GM18909 (cell line): ENCODE measurements at regions not wholly inside any gene's neighbourhood (a gene's known extent, or its start where the extent isn't known, plus 50 kb on each side); places are given as distances from the start of the nearest gene placed in this dataset.
A peak's percentile ranks its signal among the peaks of the same experiment; 100 is the strongest.

Source experiments
- ATAC-seq: cut with Tn5 transposase; IDR thresholded peaks from one replicate; pipeline ENCODE4 v1.9.1; 2021; ENCODE audit warnings: mild to moderate bottlenecking; ENCODE audit not compliant: unreplicated experiment, poor library complexity

DNA sequence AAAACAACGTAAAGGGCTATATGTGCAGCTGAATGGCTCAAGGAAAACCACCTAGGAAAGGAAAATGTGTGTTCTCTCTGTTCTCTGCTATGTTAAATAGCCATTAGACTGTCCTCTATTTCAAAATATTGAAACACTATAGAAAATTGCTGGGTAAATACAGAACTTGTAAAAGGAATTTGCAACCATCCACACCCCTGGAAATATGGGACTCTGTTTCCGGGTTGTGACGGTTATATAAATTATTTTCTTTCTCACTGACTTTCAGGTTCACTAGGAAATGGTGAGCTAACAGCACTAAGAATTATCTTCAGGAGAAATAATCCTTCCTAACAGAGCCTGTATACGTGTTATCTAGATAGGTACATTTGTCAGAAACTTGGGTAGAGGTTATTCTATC is 161.0 kb upstream of the DKK2 start:
- no peak for ATAC-seq

DNA sequence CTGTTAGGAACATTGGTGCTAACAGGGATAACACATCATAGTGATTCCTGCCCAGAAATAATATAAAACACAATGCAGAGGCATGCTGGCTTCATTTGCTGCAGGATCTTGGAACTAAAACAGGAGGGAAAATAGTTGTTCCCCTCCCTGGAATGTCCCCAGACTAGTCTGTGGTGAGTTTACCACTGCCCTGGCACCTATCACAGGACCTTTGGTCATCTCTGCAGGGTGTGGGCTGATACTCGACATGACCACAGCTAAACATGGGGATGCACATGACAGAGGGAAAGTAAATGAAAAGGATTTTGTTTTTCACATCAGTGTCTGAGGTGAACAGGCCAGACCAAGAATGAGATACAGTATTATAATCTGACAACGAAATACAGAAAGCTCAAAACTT is 160.2 kb upstream of the DKK2 start:
- no peak for ATAC-seq

DNA sequence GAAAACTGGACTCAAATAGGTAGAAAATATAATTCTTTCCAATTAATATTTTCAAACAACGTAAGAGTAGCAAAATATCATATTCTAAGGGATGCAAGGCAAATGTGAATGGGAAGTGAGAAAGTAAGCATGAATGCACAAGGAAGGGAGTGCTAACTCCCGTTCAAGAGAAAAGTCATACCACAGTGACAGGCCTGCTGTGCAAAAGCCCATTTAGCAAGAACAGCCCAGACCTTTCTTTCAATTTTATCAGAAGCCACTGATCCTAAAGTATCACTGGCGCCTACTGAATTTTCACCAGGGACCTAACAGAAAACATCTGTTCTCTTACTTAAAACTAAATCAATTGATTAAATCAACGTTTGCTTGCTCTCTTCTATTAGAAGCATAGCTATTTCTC is 157.9 kb upstream of the DKK2 start:
- ATAC-seq: no peak

DNA sequence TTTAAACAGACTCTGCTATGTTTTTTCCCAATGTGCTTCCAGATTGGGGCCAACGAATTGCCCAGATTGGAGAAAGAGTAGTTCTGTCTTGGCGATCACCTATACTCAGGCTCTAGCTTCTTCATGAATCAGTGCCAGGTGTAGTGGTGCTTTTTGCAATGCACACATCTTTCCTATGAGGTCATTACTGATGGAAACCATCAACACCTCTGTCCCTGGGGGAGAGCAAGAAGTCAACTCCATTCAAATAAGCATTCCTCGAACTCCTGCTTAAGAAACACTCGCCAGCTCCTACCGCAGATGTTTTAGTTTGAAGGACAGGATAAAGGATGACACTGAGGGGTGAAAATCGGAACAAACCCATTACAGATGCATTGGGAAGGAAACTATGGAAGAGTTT is 156.5 kb upstream of the DKK2 start:
- no peak for ATAC-seq

DNA sequence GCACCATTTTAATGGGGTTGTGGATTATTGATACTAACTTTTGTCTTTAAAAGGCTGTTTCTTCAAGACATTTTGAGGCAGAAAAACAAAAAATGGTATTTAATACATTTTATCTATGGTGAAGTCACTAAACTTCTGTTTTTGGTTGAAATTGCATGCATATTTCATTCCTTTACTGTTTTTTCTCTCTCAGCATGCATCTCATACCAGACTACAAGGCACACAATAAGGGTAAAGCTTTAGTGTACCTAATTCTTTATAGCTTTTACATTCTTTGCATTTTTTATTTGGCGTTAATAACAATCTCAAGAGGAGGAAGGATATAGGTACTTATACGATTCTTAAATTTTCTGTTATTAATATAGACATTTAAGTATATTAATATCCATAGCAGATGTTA is 151.0 kb upstream of the DKK2 start:
- ATAC-seq: no peak

GRCh38 chr4:107183155-107183774 is 147.2 kb upstream of the DKK2 start:
- ATAC-seq: peak; percentile 100

DNA sequence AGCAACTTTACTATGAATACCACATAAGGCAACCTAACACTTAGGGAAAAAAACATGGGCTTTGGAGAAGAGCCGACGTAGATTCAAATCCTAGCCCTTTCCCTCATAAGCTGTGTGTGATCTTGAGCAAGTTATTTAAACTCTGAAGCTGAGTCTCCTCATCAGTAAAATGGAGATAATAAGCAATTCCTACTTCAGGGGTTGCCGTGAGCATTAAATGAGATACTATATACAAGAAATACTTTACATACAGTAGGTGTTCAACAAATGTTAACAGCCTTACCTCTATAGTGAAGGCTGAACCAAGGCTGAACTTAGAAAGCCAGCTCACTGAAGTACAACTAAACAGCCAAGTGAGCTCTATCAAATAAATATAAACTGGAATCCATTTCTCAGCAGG is 146.2 kb upstream of the DKK2 start:
- ATAC-seq: no peak

GRCh38 chr4:107166873-107167450 is 130.8 kb upstream of the DKK2 start:
- ATAC-seq: no peak

- ATAC-seq: no peak
Observed at GRCh38 chr4:107166181-107166580, 130.1 kb upstream of the DKK2 start.

DNA sequence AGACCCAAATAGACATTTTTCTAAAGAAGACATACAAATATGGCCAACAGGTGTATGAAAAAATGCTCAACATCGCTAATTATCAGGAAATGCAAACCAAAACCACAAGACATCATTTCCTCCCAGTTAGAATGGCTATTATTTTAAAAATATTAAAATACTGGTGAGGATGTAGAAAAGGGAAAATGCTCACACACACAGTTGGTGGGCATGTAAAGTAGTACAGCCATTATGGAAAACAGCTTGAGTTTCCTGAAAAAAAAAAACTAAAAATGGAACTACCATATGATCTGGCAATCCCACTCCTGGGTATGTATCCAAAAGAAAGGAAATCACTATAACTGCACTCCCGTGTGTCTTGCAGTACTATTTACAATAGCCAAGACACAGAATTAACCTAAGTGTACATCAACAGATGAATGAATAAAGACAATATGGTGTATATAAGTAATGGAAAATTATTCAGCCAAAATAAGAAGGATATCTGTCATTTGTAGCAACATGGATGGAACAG is 128.9 kb upstream of the DKK2 start:
- ATAC-seq: no peak

DNA sequence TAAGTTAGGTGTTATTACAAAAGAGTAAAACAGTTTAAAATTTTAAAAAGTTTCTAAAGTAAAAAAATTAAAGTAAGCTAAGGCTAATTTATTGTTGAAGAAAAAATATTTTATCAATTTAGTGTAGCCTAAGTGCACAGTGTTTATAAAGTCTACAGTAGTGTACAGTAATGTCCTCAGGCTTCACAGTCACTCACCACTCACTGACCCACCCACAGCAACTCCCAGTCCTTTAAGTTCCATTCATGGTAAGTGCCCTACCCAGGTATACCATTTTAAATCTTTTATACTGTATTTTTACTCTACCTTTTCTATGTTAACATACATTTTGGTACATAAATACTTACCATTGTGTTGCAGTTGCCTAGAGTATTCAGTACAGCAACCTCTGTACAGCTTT is 120.3 kb upstream of the DKK2 start:
- ATAC-seq: no peak

- ATAC-seq: no peak
Observed at GRCh38 chr4:107155366-107155765, 119.3 kb upstream of the DKK2 start.

DNA sequence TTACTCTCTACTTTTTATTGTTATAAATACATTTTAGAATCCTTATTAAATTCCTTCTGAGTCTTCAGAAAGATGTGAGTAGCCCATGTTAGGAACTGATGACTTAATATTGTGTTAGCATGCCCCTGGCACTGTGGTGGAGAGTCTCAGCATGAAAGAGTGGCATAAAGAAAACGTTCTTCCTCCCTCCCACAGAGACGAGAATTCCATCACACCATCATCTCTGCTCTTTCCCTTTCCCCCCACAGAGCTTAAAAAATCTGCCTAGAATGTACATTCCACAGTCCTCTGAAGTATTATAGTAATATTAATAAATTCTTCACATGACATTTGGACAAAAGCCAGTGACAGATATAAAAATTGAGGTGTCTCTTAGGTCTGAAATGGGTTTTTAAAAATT is 117.8 kb upstream of the DKK2 start:
- no peak for ATAC-seq

DNA sequence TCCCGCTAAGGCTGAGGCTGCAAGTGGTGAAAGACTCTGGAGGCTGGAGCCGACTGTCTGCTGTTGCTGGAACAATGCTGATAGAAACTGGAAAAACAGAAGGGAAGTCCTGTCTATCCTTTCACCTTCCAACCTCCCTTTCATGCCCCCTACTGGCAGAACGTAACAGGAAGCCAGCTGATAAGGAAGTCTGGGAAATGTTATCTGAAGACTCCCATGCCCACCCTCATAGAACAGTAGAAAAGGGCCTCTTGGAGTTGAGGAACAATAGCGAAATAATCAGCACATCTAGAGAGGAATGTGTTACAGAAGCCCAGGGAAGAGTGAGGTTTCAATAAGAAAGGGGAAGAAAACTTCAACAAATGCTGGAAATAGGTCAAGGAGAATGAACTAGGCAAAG is 117.1 kb upstream of the DKK2 start:
- no peak for ATAC-seq

GRCh38 chr4:107151173-107151572 is 115.1 kb upstream of the DKK2 start:
- no peak for ATAC-seq

DNA sequence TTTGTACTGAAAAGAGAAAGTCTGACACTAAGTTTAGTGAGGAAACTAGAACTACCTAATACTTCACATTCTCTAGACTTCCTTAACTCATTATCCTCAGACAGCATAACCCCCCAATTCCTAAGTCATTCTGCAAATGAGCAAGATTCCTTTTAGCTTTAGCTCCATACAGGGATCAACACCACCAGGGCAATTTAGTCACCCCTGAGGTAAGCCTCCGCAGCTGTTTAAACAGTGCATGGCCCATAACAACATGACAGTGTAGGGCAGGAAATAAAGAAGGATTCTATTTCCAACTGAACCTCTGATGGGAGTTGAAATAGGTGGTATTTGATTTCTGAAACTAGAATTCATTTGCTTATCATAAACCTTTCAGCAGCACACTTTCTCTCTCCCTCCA is 112.8 kb upstream of the DKK2 start:
- no peak for ATAC-seq

GRCh38 chr4:107147873-107148272 is 111.8 kb upstream of the DKK2 start:
- no peak for ATAC-seq

GRCh38 chr4:107138433-107138832 is 102.3 kb upstream of the DKK2 start:
- ATAC-seq: no peak

GRCh38 chr4:107133965-107134653 is 98.0 kb upstream of the DKK2 start:
- no peak for ATAC-seq

- no peak for ATAC-seq
Observed at GRCh38 chr4:107131295-107131694, 95.2 kb upstream of the DKK2 start.

DNA sequence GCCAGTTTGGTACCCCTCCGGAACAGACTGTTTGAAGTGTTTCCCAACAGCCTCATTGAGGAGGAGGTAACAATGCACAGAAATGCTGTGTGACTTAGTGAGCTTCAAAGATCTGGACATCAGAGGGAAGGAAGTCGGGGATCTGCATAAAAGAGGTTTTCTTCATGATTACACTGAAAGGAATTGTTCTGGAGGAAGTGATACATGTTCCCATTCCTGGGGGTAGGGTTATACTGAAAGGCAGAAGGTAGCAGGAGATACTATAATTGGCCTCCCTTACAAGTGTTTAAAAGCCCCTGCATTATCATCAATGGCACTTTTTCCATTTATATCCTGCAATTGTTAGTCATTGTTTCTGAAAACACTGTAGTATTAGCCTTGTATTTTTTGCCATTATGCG is 94.0 kb upstream of the DKK2 start:
- ATAC-seq: no peak

DNA sequence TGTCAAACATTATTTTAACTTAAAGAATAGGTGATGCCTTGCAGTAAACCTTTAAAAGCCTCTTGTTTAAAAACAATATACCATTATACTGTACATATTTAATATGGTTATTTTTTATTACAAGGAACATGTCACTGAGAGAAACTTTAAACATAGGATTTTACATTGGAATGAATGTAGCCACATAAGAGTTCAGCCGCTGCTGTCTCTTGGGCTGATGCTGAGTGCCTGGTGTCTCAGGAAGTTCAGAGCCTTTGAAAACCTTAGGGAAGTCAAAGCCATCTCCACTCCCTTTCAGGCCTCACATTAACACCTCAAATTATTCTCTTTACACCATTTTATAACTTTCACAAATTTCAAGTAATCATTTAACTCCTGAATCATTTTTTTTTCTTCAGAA is 93.5 kb upstream of the DKK2 start:
- ATAC-seq: no peak
